CD8-positive, alpha-beta memory T cell (primary cell): ENCODE measurements at regions not wholly inside any gene's neighbourhood (a gene's known extent, or its start where the extent isn't known, plus 50 kb on each side); places are given as distances from the start of the nearest gene placed in this dataset.
"Not testable (repeated sequence)": the region's sequence is repeated elsewhere in the genome, so short reads cannot be mapped to it uniquely, and the experiment has no call there.

Experiments used
- CTCF ChIA-PET: fragments of 350-600 bp; sonication (Branson Sonifier 250); formaldehyde crosslinking; loops from one replicate; lab custom pipeline; 2021; ENCODE audit warnings: antibody characterized with exemption; lab: Charles Lee
- POLR2A ChIA-PET: fragments of 350-600 bp; sonication (Branson Sonifier 250); formaldehyde crosslinking; loops from one replicate; lab custom pipeline; 2021; ENCODE audit warnings: antibody characterized with exemption; lab: Charles Lee
- DNase-seq, 5 donors: peaks; one replicate each; pipeline versions ENCODE4 v3.0.0 to v3.0.0-alpha.2; 2020 to 2022; ENCODE audit warnings: mixed read lengths in 1 of 5
- H3K27ac ChIP-seq: one replicate; pipeline ENCODE4 v1.7.0; 2013; ENCODE audit warnings: low read depth, mild to moderate bottlenecking, low read length, moderate library complexity
- H3K27me3 ChIP-seq: 2 replicates; pipeline ENCODE4 v1.7.0; 2013; ENCODE audit warnings: low read length, mild to moderate bottlenecking; ENCODE audit not compliant: insufficient read depth, poor library complexity, severe bottlenecking
- H3K36me3 ChIP-seq: 2 replicates; pipeline ENCODE4 v1.7.0; 2013; ENCODE audit warnings: mild to moderate bottlenecking, low read length, moderate library complexity; ENCODE audit not compliant: insufficient read depth
- H3K4me1 ChIP-seq: 2 replicates; pipeline ENCODE4 v1.7.0; 2013; ENCODE audit warnings: mild to moderate bottlenecking, low read length, moderate library complexity; ENCODE audit not compliant: insufficient read depth
- H3K4me3 ChIP-seq: 2 replicates; pipeline ENCODE4 v1.7.0; 2013; ENCODE audit warnings: mild to moderate bottlenecking, low read length
- H3K9me3 ChIP-seq: 2 replicates; pipeline ENCODE4 v1.7.0; 2013; ENCODE audit warnings: mild to moderate bottlenecking, low read length
- H3K27ac Mint-ChIP-seq, 8 donors: one replicate each; pipeline ENCODE4 v1.8.0; 2020 to 2021; ENCODE audit warnings: mixed read lengths in 8 of 8, mild to moderate bottlenecking in 6 of 8, inconsistent platforms in 3 of 8, moderate library complexity in 3 of 8
- H3K27me3 Mint-ChIP-seq, 2 donors: one replicate each; pipeline ENCODE4 v1.8.0; 2020 to 2021; ENCODE audit warnings: mixed read lengths in 2 of 2, mild to moderate bottlenecking in 1 of 2, moderate library complexity in 1 of 2
- H3K36me3 Mint-ChIP-seq, 3 donors: one replicate each; pipeline ENCODE4 v1.8.0; 2020 to 2021; ENCODE audit warnings: mixed read lengths in 3 of 3, inconsistent platforms in 1 of 3, mild to moderate bottlenecking in 1 of 3
- H3K4me1 Mint-ChIP-seq, 3 donors: one replicate each; pipeline ENCODE4 v1.8.0; 2020 to 2021; ENCODE audit warnings: mixed read lengths in 3 of 3, inconsistent platforms in 1 of 3, mild to moderate bottlenecking in 1 of 3
- H3K4me3 Mint-ChIP-seq, 7 donors: one replicate each; pipeline ENCODE4 v1.8.0; 2020 to 2021; ENCODE audit warnings: mixed read lengths in 7 of 7, mild to moderate bottlenecking in 6 of 7, moderate library complexity in 4 of 7, inconsistent platforms in 2 of 7
- H3K9me3 Mint-ChIP-seq, 5 donors: one replicate each; pipeline ENCODE4 v1.8.0; 2020 to 2022; ENCODE audit warnings: mixed read lengths in 5 of 5, mild to moderate bottlenecking in 3 of 5, moderate library complexity in 2 of 5, inconsistent platforms in 1 of 5

GRCh38 chr2:216992056-216992675 lies 132.3 kb upstream of the TNP1 start:
- peaks cover 0 to 3% (median 0%) of the 10 kb centered on the region in 5 donors for H3K9me3 Mint-ChIP-seq
- H3K4me3 Mint-ChIP-seq, result no peak overlapping the region
- no peak overlapping the region for H3K27ac ChIP-seq
- POLR2A ChIA-PET, result no interaction called here
- no peaks in the 10 kb centered on the region for H3K36me3 Mint-ChIP-seq
- no peaks in the 10 kb centered on the region for H3K36me3 ChIP-seq
- no peak for DNase-seq
- H3K27me3 Mint-ChIP-seq, result peaks cover 10 to 14% of the 10 kb centered on the region in 2 donors
- no peaks in the 10 kb centered on the region for H3K27me3 ChIP-seq
- no peak overlapping the region for H3K27ac Mint-ChIP-seq
- no peaks in the 10 kb centered on the region for H3K4me1 ChIP-seq
- H3K9me3 ChIP-seq, result no peaks in the 10 kb centered on the region
- no peak overlapping the region for H3K4me3 ChIP-seq
- no peaks in the 10 kb centered on the region for H3K4me1 Mint-ChIP-seq
- CTCF ChIA-PET, result no interaction called here

GRCh38 chr2:216991563-216991962 lies 131.7 kb upstream of the TNP1 start:
- Mint-ChIP-seq H3K27me3 (peaks cover 10 to 14% of the 10 kb centered on the region in 2 donors), H3K36me3 (no peaks in the 10 kb centered on the region), H3K9me3 (peaks cover 0 to 3% (median 0%) of the 10 kb centered on the region in 5 donors), H3K4me1 (no peaks in the 10 kb centered on the region), H3K4me3 (no peak overlapping the region), H3K27ac (no peak overlapping the region)
- H3K9me3 ChIP-seq, result no peaks in the 10 kb centered on the region
- CTCF ChIA-PET, result no interaction called here
- no peak overlapping the region for H3K4me3 ChIP-seq
- H3K4me1 ChIP-seq, result no peaks in the 10 kb centered on the region
- POLR2A ChIA-PET, result no interaction called here
- no peaks in the 10 kb centered on the region for H3K36me3 ChIP-seq
- H3K27me3 ChIP-seq, result no peaks in the 10 kb centered on the region
- no peak overlapping the region for H3K27ac ChIP-seq
- no peak for DNase-seq

GRCh38 chr2:216989340-216990129 lies 129.7 kb upstream of the TNP1 start:
- Histone ChIP-seq H3K36me3 (no peaks in the 10 kb centered on the region), H3K4me1 (no peaks in the 10 kb centered on the region), H3K9me3 (no peaks in the 10 kb centered on the region), H3K4me3 (no peak overlapping the region), H3K27me3 (no peaks in the 10 kb centered on the region), H3K27ac (no peak overlapping the region)
- DNase-seq, result no peak
- Mint-ChIP-seq H3K27ac (no peak overlapping the region), H3K36me3 (no peaks in the 10 kb centered on the region), H3K4me1 (no peaks in the 10 kb centered on the region), H3K9me3 (peaks cover 0 to 3% (median 0%) of the 10 kb centered on the region in 5 donors), H3K27me3 (peaks cover 6 to 10% of the 10 kb centered on the region in 2 donors), H3K4me3 (no peak overlapping the region)
- ChIA-PET POLR2A (no interaction called here), CTCF (no interaction called here)

GRCh38 chr2:216987252-216987821 lies 127.5 kb upstream of the TNP1 start:
- Mint-ChIP-seq H3K27ac (no peak overlapping the region), H3K4me3 (no peak overlapping the region), H3K9me3 (peaks cover 0 to 3% (median 0%) of the 10 kb centered on the region in 5 donors), H3K27me3 (peaks cover 8 to 14% of the 10 kb centered on the region in 2 donors), H3K4me1 (no peaks in the 10 kb centered on the region), H3K36me3 (no peaks in the 10 kb centered on the region)
- DNase-seq, result no peak
- no peak overlapping the region for H3K4me3 ChIP-seq
- no peaks in the 10 kb centered on the region for H3K9me3 ChIP-seq
- H3K4me1 ChIP-seq, result no peaks in the 10 kb centered on the region
- CTCF ChIA-PET, result no interaction called here
- H3K27me3 ChIP-seq, result no peaks in the 10 kb centered on the region
- POLR2A ChIA-PET, result no interaction called here
- H3K36me3 ChIP-seq, result no peaks in the 10 kb centered on the region
- no peak overlapping the region for H3K27ac ChIP-seq

- H3K36me3 Mint-ChIP-seq, result no peaks in the 10 kb centered on the region
- H3K4me3 Mint-ChIP-seq, result no peak overlapping the region
- H3K4me1 Mint-ChIP-seq, result no peaks in the 10 kb centered on the region
- no peak for DNase-seq
- H3K9me3 Mint-ChIP-seq, result peaks cover 0 to 3% (median 0%) of the 10 kb centered on the region in 5 donors
- H3K4me3 ChIP-seq, result no peak overlapping the region
- H3K9me3 ChIP-seq, result no peaks in the 10 kb centered on the region
- H3K36me3 ChIP-seq, result no peaks in the 10 kb centered on the region
- no peak overlapping the region for H3K27ac ChIP-seq
- H3K27me3 ChIP-seq, result no peaks in the 10 kb centered on the region
- peaks cover 10 to 22% of the 10 kb centered on the region in 2 donors for H3K27me3 Mint-ChIP-seq
- no peaks in the 10 kb centered on the region for H3K4me1 ChIP-seq
- POLR2A ChIA-PET, result no interaction called here
- H3K27ac Mint-ChIP-seq, result no peak overlapping the region
- CTCF ChIA-PET, result no interaction called here
These were observed 125.8 kb upstream of the TNP1 start for GRCh38 chr2:216985658-216986141.

- no peak for DNase-seq
- Mint-ChIP-seq H3K27me3 (peaks cover 10 to 22% of the 10 kb centered on the region in 2 donors), H3K4me1 (no peaks in the 10 kb centered on the region), H3K27ac (no peak overlapping the region), H3K4me3 (no peak overlapping the region), H3K9me3 (peaks cover 0 to 3% (median 0%) of the 10 kb centered on the region in 5 donors), H3K36me3 (no peaks in the 10 kb centered on the region)
- ChIA-PET POLR2A (no interaction called here), CTCF (no interaction called here)
- H3K27me3 ChIP-seq, result no peaks in the 10 kb centered on the region
- H3K4me1 ChIP-seq, result no peaks in the 10 kb centered on the region
- H3K4me3 ChIP-seq, result no peak overlapping the region
- no peaks in the 10 kb centered on the region for H3K9me3 ChIP-seq
- no peaks in the 10 kb centered on the region for H3K36me3 ChIP-seq
- no peak overlapping the region for H3K27ac ChIP-seq
These were observed 125.1 kb upstream of the TNP1 start for GRCh38 chr2:216984937-216985336.

- H3K9me3 ChIP-seq, H3K27ac Mint-ChIP-seq, H3K4me3 ChIP-seq, H3K9me3 Mint-ChIP-seq, DNase-seq, H3K36me3 Mint-ChIP-seq, H3K27ac ChIP-seq, H3K4me1 ChIP-seq, H3K4me1 Mint-ChIP-seq, H3K4me3 Mint-ChIP-seq, H3K36me3 ChIP-seq, H3K27me3 ChIP-seq, POLR2A ChIA-PET, CTCF ChIA-PET: not testable (repeated sequence)
- peaks cover 3 to 22% of the 10 kb centered on the region in 2 donors for H3K27me3 Mint-ChIP-seq
These were observed 122.1 kb upstream of the TNP1 start for GRCh38 chr2:216981951-216982350.

GRCh38 chr2:216980510-216980909 lies 120.6 kb upstream of the TNP1 start:
- H3K27me3 ChIP-seq, H3K4me3 Mint-ChIP-seq, H3K27ac ChIP-seq, DNase-seq, H3K4me1 ChIP-seq, H3K4me3 ChIP-seq, H3K4me1 Mint-ChIP-seq, H3K36me3 Mint-ChIP-seq, H3K9me3 ChIP-seq, H3K36me3 ChIP-seq, H3K9me3 Mint-ChIP-seq, CTCF ChIA-PET, H3K27ac Mint-ChIP-seq, POLR2A ChIA-PET: not testable (repeated sequence)
- H3K27me3 Mint-ChIP-seq, result peaks cover 3 to 22% of the 10 kb centered on the region in 2 donors
